K562 (cell line): ENCODE measurements at regions not wholly inside any gene's neighbourhood (a gene's known extent, or its start where the extent isn't known, plus 50 kb on each side); places are given as distances from the start of the nearest gene placed in this dataset.

Experiments
- ATAC-seq: fragments of 200-7000 bp; cut with Tn5 transposase; 3 replicates; pipeline ENCODE4 v1.9.1; 2020; ENCODE audit warnings: moderate library complexity
- BruUV-seq: library from RNA; stranded (reverse); fragments of 400-500 nt; replicated peaks from 2 replicates; lab custom pipeline; 2021; lab: Mats Ljungman, UMichigan
- CTCF ChIA-PET: fragments of 300-600 bp; formaldehyde crosslinking; extraction: SDS; loops from one replicate; lab custom pipeline; 2021; ENCODE audit warnings: low intra/inter-chr PET ratio; lab: Yijun Ruan, JAX
- POLR2A ChIA-PET: fragments of 300-600, 350-650 bp; sonication (Branson Sonifier 250); formaldehyde crosslinking; extraction: SDS; loops from one replicate; lab custom pipeline; 2021; ENCODE audit warnings: antibody characterized with exemption, inconsistent platforms; lab: Yijun Ruan, JAX
- DNase-seq, 4 experiments: peaks; one replicate each; pipeline versions ENCODE4 v3.0.0 to v3.0.0-alpha.2; 2011 to 2018; ENCODE audit warnings: low spot score in 3 of 4, mixed read lengths in 3 of 4; ENCODE audit errors: extremely low read depth in 1 of 4
- FAIRE-seq: peaks from 2 replicates; lab custom pipeline; 2011; peaks lifted over from hg19 to GRCh38; lab: Jason Lieb, UNC
- H2AFZ ChIP-seq: 2 replicates; pipeline ENCODE4 v1.6.0; 2011; ENCODE audit warnings: low read depth, low read length, control low read depth, inconsistent platforms
- H3K27ac ChIP-seq: fragments of 200-600 bp; 3 replicates; pipeline ENCODE4 v1.8.0; 2011; ENCODE audit warnings: low read depth, mild to moderate bottlenecking, control low read depth, inconsistent platforms, low read length, moderate library complexity, mixed read lengths; ENCODE audit errors: extremely low read depth
- H3K27me3 ChIP-seq, 2 experiments: fragments of 300-600 bp in 1 of 2; 2 replicates in 1 of 2; 3 replicates in 1 of 2; pipeline versions ENCODE4 v1.6.0 to v1.8.0; 2011; ENCODE audit warnings: inconsistent platforms in 2 of 2, low read length in 2 of 2, mild to moderate bottlenecking in 1 of 2, mixed read lengths in 1 of 2, moderate library complexity in 1 of 2; ENCODE audit not compliant: control insufficient read depth in 2 of 2, insufficient read depth in 2 of 2
- H3K36me3 ChIP-seq: fragments of 300-600 bp; 3 replicates; pipeline ENCODE4 v1.8.0; 2011; ENCODE audit warnings: mild to moderate bottlenecking, low read length, inconsistent platforms; ENCODE audit not compliant: control insufficient read depth, insufficient read depth
- H3K4me1 ChIP-seq, 2 experiments: fragments of 200-600 bp in 1 of 2; replicated peaks in 1 of 2; 2 replicates in 1 of 2; 3 replicates in 1 of 2; pipeline versions ENCODE4 v1.5.1 to v1.8.0; 2011; ENCODE audit warnings: inconsistent platforms in 2 of 2, low read length in 2 of 2, mild to moderate bottlenecking in 1 of 2, mixed read lengths in 1 of 2, moderate library complexity in 1 of 2; ENCODE audit not compliant: control insufficient read depth in 2 of 2, insufficient read depth in 2 of 2
- H3K4me2 ChIP-seq: 2 replicates; pipeline ENCODE4 v1.6.1; 2011; ENCODE audit warnings: low read length, control low read depth, inconsistent platforms, mixed read lengths; ENCODE audit not compliant: insufficient read depth
- H3K4me3 ChIP-seq: fragments of 200-600 bp; sonication (generic), shearing (Covaris generic); 2 replicates; pipeline ENCODE4 v1.5.1; 2016; ENCODE audit warnings: control low read depth, inconsistent platforms
- H3K79me2 ChIP-seq: fragments of 200-600 bp; 3 replicates; pipeline ENCODE4 v1.8.0; 2011; ENCODE audit warnings: low read length, inconsistent platforms; ENCODE audit not compliant: control insufficient read depth, insufficient read depth
- H3K9ac ChIP-seq, 2 experiments: 2 replicates each; pipeline versions ENCODE4 v1.6.0 to v1.6.1; 2011; ENCODE audit warnings: low read depth in 2 of 2, low read length in 2 of 2, control low read depth in 1 of 2, inconsistent platforms in 1 of 2, mild to moderate bottlenecking in 1 of 2, mixed read lengths in 1 of 2; ENCODE audit not compliant: insufficient read depth in 1 of 2
- H3K9me1 ChIP-seq: one replicate; pipeline ENCODE4 v1.6.0; 2011; ENCODE audit warnings: inconsistent platforms, mild to moderate bottlenecking, low read length, moderate library complexity; ENCODE audit not compliant: control insufficient read depth, insufficient read depth
- H3K9me3 ChIP-seq: replicated peaks from 2 replicates; pipeline ENCODE4 v1.5.1; 2011; ENCODE audit warnings: low read depth, low read length, inconsistent platforms; ENCODE audit not compliant: control insufficient read depth, insufficient read depth
- H4K20me1 ChIP-seq: replicated peaks from 2 replicates; pipeline ENCODE4 v1.6.1; 2011; ENCODE audit warnings: low read length, inconsistent platforms, mixed read lengths; ENCODE audit not compliant: control insufficient read depth, insufficient read depth
- CBX1 ChIP-seq: sonication (generic); IDR thresholded peaks from 2 replicates; pipeline ENCODE4 v1.6.1; 2016; ENCODE audit warnings: antibody characterized with exemption, low read depth, mild to moderate bottlenecking
- CBX8 ChIP-seq: fragments of 200-600 bp; sonication (generic); IDR thresholded peaks from 2 replicates; pipeline ENCODE4 v1.6.1; 2012; ENCODE audit warnings: borderline replicate concordance, mixed run types, low read depth, mild to moderate bottlenecking, moderate library complexity, mixed read lengths, low read length, control low read depth, inconsistent platforms; ENCODE audit not compliant: poor library complexity, severe bottlenecking; ENCODE audit errors: extremely low read depth
- DDX20 ChIP-seq: fragments of 450-650 bp; IDR thresholded peaks from 2 replicates; pipeline ENCODE4 v1.6.1; 2016; ENCODE audit warnings: missing genetic modification characterization, low read depth, mild to moderate bottlenecking, missing compliant biosample characterization, moderate library complexity
- E2F3 ChIP-seq: fragments of 250-450 bp; sonication (Bioruptor Pico); IDR thresholded peaks from 2 replicates; pipeline ENCODE4 v1.4.0; 2020; ENCODE audit warnings: mild to moderate bottlenecking
- ETV6 ChIP-seq, 3 experiments: fragments of 150-350 bp in 1 of 3; sonication (generic) in 1 of 3; formaldehyde crosslinking in 1 of 3; IDR thresholded peaks; 2 replicates each; pipeline versions ENCODE4 v1.6.1 to v1.8.0; 2014 to 2022; ENCODE audit warnings: borderline replicate concordance in 2 of 3, low read depth in 2 of 3, antibody characterized with exemption in 1 of 3, low read length in 1 of 3, mild to moderate bottlenecking in 1 of 3, missing genetic modification reagents in 1 of 3
- FIP1L1 ChIP-seq: fragments of 200-400 bp; formaldehyde crosslinking; IDR thresholded peaks from 2 replicates; pipeline ENCODE4 v1.6.1; 2018; ENCODE audit warnings: mild to moderate bottlenecking, low read depth, low read length; ENCODE audit not compliant: poor library complexity, severe bottlenecking
- KDM5B ChIP-seq: fragments of 200-600 bp; sonication (generic); IDR thresholded peaks from 2 replicates; pipeline ENCODE4 v1.6.1; 2012; ENCODE audit warnings: low read depth, mild to moderate bottlenecking, moderate library complexity, low read length, control low read depth, inconsistent platforms; ENCODE audit not compliant: insufficient replicate concordance
- MEF2A ChIP-seq: IDR thresholded peaks from 2 replicates; pipeline ENCODE4 v1.6.1; 2011; ENCODE audit warnings: low read depth, mild to moderate bottlenecking, low read length, moderate library complexity; ENCODE audit not compliant: control insufficient read depth
- NFYB ChIP-seq: IDR thresholded peaks from 2 replicates; pipeline ENCODE4 v1.6.1; 2011; ENCODE audit warnings: mild to moderate bottlenecking, moderate library complexity; ENCODE audit not compliant: insufficient read length; ENCODE audit errors: extremely low read depth
- PCBP1 ChIP-seq: fragments of 200-400 bp; formaldehyde crosslinking; IDR thresholded peaks from 2 replicates; pipeline ENCODE4 v1.6.1; 2018; ENCODE audit warnings: mild to moderate bottlenecking, low read depth, low read length; ENCODE audit not compliant: poor library complexity, severe bottlenecking
- PHTF2 ChIP-seq: fragments of 250-450 bp; sonication (Bioruptor Pico); IDR thresholded peaks from 2 replicates; pipeline ENCODE4 v1.5.0; 2021; ENCODE audit warnings: mild to moderate bottlenecking
- RAD21 ChIP-seq, 2 experiments: fragments of 250-450 bp in 1 of 2; fragments of 450-650 bp in 1 of 2; sonication (Bioruptor Pico) in 1 of 2; formaldehyde crosslinking in 1 of 2; IDR thresholded peaks in 1 of 2; conservative IDR thresholded peaks in 1 of 2; 2 replicates each; pipeline versions ENCODE4 v1.4.0 to v1.8.0; 2020 to 2022; ENCODE audit warnings: mild to moderate bottlenecking in 2 of 2, moderate library complexity in 1 of 2
- SREBF2 ChIP-seq: sonication (generic); formaldehyde crosslinking; IDR thresholded peaks from 2 replicates; pipeline ENCODE4 v1.4.0; 2020; ENCODE audit warnings: mild to moderate bottlenecking, missing genetic modification reagents
- STAG1 ChIP-seq: sonication (generic); formaldehyde crosslinking; IDR thresholded peaks from 2 replicates; pipeline ENCODE4 v1.5.0; 2020; ENCODE audit warnings: missing genetic modification reagents, borderline replicate concordance
- ZNF143 ChIP-seq: sonication (generic); formaldehyde crosslinking; IDR thresholded peaks from 2 replicates; pipeline ENCODE4 v1.9.0; 2022; ENCODE audit warnings: mild to moderate bottlenecking, missing genetic modification reagents
- ZNF57 ChIP-seq: fragments of 450-650 bp; formaldehyde crosslinking; IDR thresholded peaks from 2 replicates; pipeline ENCODE4 v1.4.0; 2020; ENCODE audit warnings: mild to moderate bottlenecking, moderate library complexity
- WGBS: fragments of 100-300 bp; shearing (Covaris generic); methylation state at CpG from one replicate; pipeline ENCODE4 v1.1.6; 2016; ENCODE audit warnings: low coverage, mixed read lengths; ENCODE audit not compliant: insufficient coverage; ENCODE audit errors: missing lambda C conversion rate; 5-methylcytosine and 5-hydroxymethylcytosine counted together
- in situ Hi-C: fragments of 300-500 bp; cut with MboI; formaldehyde crosslinking; loops from 4 replicates; pipeline ENCODE4 v1.15.0; 2018; ENCODE audit warnings: inconsistent platforms, mixed read lengths
- intact Hi-C: fragments of 100-400 bp; cut with micrococcal nuclease; formaldehyde crosslinking; loops from 2 replicates; pipeline ENCODE4 v1.14.2; 2022
- TF ChIP-seq, protein P1 (sequence below): conservative IDR thresholded peaks from 2 replicates; pipeline ENCODE4 v1.6.1; 2011; ENCODE audit warnings: low read depth, mild to moderate bottlenecking, low read length; ENCODE audit not compliant: control insufficient read depth

DNA sequence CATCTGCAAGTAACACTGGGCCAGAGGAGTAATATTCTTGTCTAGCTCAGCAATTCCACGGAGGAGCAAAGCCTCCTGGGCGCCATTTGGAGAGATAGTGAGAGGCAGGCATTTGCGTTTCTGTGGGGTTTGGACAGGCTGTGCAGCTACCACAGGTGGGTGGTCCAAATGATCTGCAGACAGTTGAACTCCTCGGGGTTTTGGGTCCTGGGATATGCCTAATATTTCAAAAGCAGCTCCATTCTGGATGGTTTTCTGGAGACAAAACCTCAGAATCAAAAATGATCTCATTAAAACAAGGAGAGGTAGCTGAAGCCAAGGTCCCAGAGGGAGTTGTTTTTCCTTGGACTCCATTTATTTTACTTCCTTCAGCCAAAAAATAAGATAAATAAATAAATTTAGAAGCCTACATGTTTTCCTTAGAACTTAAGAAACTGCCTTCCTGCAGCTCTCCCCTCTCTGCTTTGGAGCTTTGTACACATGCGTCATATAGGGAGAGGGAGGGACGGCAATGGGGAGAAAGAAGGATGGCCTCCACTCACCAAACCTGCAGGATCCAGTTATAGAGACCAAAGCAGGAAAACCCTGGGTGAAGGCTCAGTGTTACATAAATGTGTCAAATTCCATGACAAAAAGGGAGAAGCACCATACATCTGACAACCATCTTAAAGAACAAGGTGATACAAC, 227.3 kb upstream of the DAAM1 start:
- H3K9me3 ChIP-seq: no peaks in the 10 kb centered on the region
- no peaks in the 10 kb centered on the region for H3K4me1 ChIP-seq
- TF ChIP-seq E2F3 (no peak), KDM5B (no peak), RAD21 (CRISPR knock-in tag; conservative IDR thresholded peaks at IDR 0.05 in 1 of 2, IDR thresholded peaks at IDR 0.05 in 1 of 2) (no peak), MEF2A (no peak), PHTF2 (CRISPR knock-in tag) (no peak), ZNF57 (no peak), STAG1 (no peak), ZNF143 (CRISPR knock-in tag) (no peak), FIP1L1 (no peak), CBX8 (no peak), PCBP1 (no peak), NFYB (no peak), DDX20 (tag) (no peak), CBX1 (no peak), SREBF2 (CRISPR knock-in tag) (no peak), ETV6 (IDR thresholded peaks at IDR 0.05; ENCODE audit: borderline replicate concordance in 1 of 2, low read depth in 2 of 2, low read length in 1 of 2) (no peak), ETV6 (CRISPR knock-in tag; IDR thresholded peaks at IDR 0.05; ENCODE audit: borderline replicate concordance) (no peak)
- TF ChIP-seq, protein P1, sequence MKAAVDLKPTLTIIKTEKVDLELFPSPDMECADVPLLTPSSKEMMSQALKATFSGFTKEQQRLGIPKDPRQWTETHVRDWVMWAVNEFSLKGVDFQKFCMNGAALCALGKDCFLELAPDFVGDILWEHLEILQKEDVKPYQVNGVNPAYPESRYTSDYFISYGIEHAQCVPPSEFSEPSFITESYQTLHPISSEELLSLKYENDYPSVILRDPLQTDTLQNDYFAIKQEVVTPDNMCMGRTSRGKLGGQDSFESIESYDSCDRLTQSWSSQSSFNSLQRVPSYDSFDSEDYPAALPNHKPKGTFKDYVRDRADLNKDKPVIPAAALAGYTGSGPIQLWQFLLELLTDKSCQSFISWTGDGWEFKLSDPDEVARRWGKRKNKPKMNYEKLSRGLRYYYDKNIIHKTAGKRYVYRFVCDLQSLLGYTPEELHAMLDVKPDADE: no peak
- TF ChIP-seq, all 486 proteins: peak for 0
- ATAC-seq (no peak), DNase-seq (no peak), FAIRE-seq (no peak)
- Histone ChIP-seq H3K4me2 (no peak overlapping the region), H2AFZ (no peak overlapping the region), H3K27ac (no peak overlapping the region), H3K79me2 (no peaks in the 10 kb centered on the region), H4K20me1 (no peaks in the 10 kb centered on the region), H3K9ac (no peak overlapping the region), H3K9me1 (no peaks in the 10 kb centered on the region), H3K36me3 (no peaks in the 10 kb centered on the region), H3K4me3 (no peak overlapping the region), H3K27me3 (no peaks in the 10 kb centered on the region)
- ChIA-PET POLR2A (interaction anchor here (0.7 kb wide), 1 partner anchor 1525 kb away, joined by 3 read pairs; no protein-coding TSS in a partner anchor), CTCF (no interaction called here)
- BruUV-seq: no TSS peak
- in situ Hi-C loops (no loop called here), intact Hi-C loops (no loop called here)
- WGBS: 1% methylated on average over 6 of the region's 6 CpGs
